WTC11 (cell line): ENCODE measurements at regions not wholly inside any gene's neighbourhood (a gene's known extent, or its start where the extent isn't known, plus 50 kb on each side); places are given as distances from the start of the nearest gene placed in this dataset.

Experiments
- ATAC-seq: fragments of 200-7000 bp; cut with Tn5 transposase; 2 replicates; pipeline ENCODE4 v1.10.0; 2021; ENCODE audit warnings: mild to moderate bottlenecking, moderate library complexity
- CTCF ChIA-PET: fragments of 300-600 bp; sonication (Branson Sonifier 250); formaldehyde crosslinking; loops from one replicate; lab custom pipeline; 2021; ENCODE audit warnings: antibody characterized with exemption; lab: Charles Lee
- POLR2A ChIA-PET: fragments of 350-600 bp; sonication (Branson Sonifier 250); formaldehyde crosslinking; loops from one replicate; lab custom pipeline; 2021; ENCODE audit warnings: antibody characterized with exemption; lab: Charles Lee
- DNase-seq: peaks from one replicate; pipeline ENCODE4 v3.0.0; 2021; ENCODE audit warnings: low spot score
- H3K27ac Mint-ChIP-seq: 2 replicates; pipeline ENCODE4 v1.8.0; 2021; ENCODE audit warnings: mixed read lengths
- H3K27me3 Mint-ChIP-seq: 2 replicates; pipeline ENCODE4 v1.8.0; 2021; ENCODE audit warnings: low read depth, mild to moderate bottlenecking, moderate library complexity, mixed read lengths
- H3K36me3 Mint-ChIP-seq: 2 replicates; pipeline ENCODE4 v1.8.0; 2021; ENCODE audit warnings: mixed read lengths
- H3K4me1 Mint-ChIP-seq: 2 replicates; pipeline ENCODE4 v1.8.0; 2022; ENCODE audit warnings: mixed read lengths
- H3K4me3 Mint-ChIP-seq: 2 replicates; pipeline ENCODE4 v1.8.0; 2021; ENCODE audit warnings: mild to moderate bottlenecking, moderate library complexity, mixed read lengths
- H3K9me3 Mint-ChIP-seq: 2 replicates; pipeline ENCODE4 v1.8.0; 2021; ENCODE audit warnings: mixed read lengths
- ATF6 ChIP-seq: sonication (generic); formaldehyde crosslinking; IDR thresholded peaks from 2 replicates; pipeline ENCODE4 v1.8.1; 2023; ENCODE audit warnings: mild to moderate bottlenecking, missing genetic modification reagents
- CBFB ChIP-seq: sonication (generic); formaldehyde crosslinking; IDR thresholded peaks from 2 replicates; pipeline ENCODE4 v1.8.1; 2022; ENCODE audit warnings: mild to moderate bottlenecking, low read depth, missing genetic modification reagents
- CREB1 ChIP-seq: sonication (generic); formaldehyde crosslinking; IDR thresholded peaks from 2 replicates; pipeline ENCODE4 v1.8.0; 2023; ENCODE audit warnings: mild to moderate bottlenecking, missing genetic modification reagents
- ERG ChIP-seq: fragments of 250-450 bp; sonication (Bioruptor Pico); IDR thresholded peaks from 2 replicates; pipeline ENCODE4 v1.8.0; 2021; ENCODE audit warnings: mild to moderate bottlenecking
- GTF2I ChIP-seq: fragments of 250-450 bp; sonication (Bioruptor Pico); conservative IDR thresholded peaks from 2 replicates; pipeline ENCODE4 v1.4.0; 2021; ENCODE audit warnings: mild to moderate bottlenecking
- JUN ChIP-seq: sonication (generic); formaldehyde crosslinking; IDR thresholded peaks from 2 replicates; pipeline ENCODE4 v1.8.0; 2023; ENCODE audit warnings: mild to moderate bottlenecking, missing genetic modification reagents
- PREB ChIP-seq: sonication (generic); formaldehyde crosslinking; IDR thresholded peaks from 2 replicates; pipeline ENCODE4 v1.8.1; 2022; ENCODE audit warnings: mild to moderate bottlenecking, missing genetic modification reagents, moderate library complexity, borderline replicate concordance
- SMAD3 ChIP-seq: sonication (generic); formaldehyde crosslinking; IDR thresholded peaks from 2 replicates; pipeline ENCODE4 v1.8.0; 2022; ENCODE audit warnings: missing genetic modification reagents, mild to moderate bottlenecking, borderline replicate concordance
- SMAD4 ChIP-seq: sonication (generic); formaldehyde crosslinking; IDR thresholded peaks from 2 replicates; pipeline ENCODE4 v1.8.0; 2022; ENCODE audit warnings: mild to moderate bottlenecking, missing genetic modification reagents
- SP1 ChIP-seq: sonication (generic); formaldehyde crosslinking; conservative IDR thresholded peaks from 2 replicates; pipeline ENCODE4 v1.8.1; 2022; ENCODE audit warnings: missing genetic modification reagents
- TEAD4 ChIP-seq: sonication (generic); formaldehyde crosslinking; IDR thresholded peaks from 2 replicates; pipeline ENCODE4 v1.8.0; 2022; ENCODE audit warnings: mild to moderate bottlenecking, missing genetic modification reagents
- TP53 ChIP-seq: sonication (generic); formaldehyde crosslinking; IDR thresholded peaks from 2 replicates; pipeline ENCODE4 v1.8.1; 2023; ENCODE audit warnings: mild to moderate bottlenecking, missing genetic modification reagents
- ZBTB43 ChIP-seq: sonication (generic); formaldehyde crosslinking; IDR thresholded peaks from 2 replicates; pipeline ENCODE4 v1.8.1; 2023; ENCODE audit warnings: mild to moderate bottlenecking, missing genetic modification reagents
- ZNF317 ChIP-seq: sonication (generic); formaldehyde crosslinking; IDR thresholded peaks from 2 replicates; pipeline ENCODE4 v1.8.1; 2023; ENCODE audit warnings: low read depth, mild to moderate bottlenecking, moderate library complexity, missing genetic modification reagents, borderline replicate concordance
- TF ChIP-seq, protein P1 (sequence below): sonication (generic); formaldehyde crosslinking; IDR thresholded peaks from 2 replicates; pipeline ENCODE4 v1.8.1; 2022; ENCODE audit warnings: mild to moderate bottlenecking, moderate library complexity, missing genetic modification reagents
- TF ChIP-seq, protein P2 (sequence below): fragments of 250-450 bp; sonication (Bioruptor Pico); conservative IDR thresholded peaks from 2 replicates; pipeline ENCODE4 v1.9.0; 2021; ENCODE audit warnings: mild to moderate bottlenecking

- POLR2A ChIA-PET, result no interaction called here
- H3K27me3 Mint-ChIP-seq, result no peaks in the 10 kb centered on the region
- DNase-seq, result no peak
These were observed 232.1 kb downstream of the MAN2A1 start for GRCh38 chr5:109921735-109922380.

DNA sequence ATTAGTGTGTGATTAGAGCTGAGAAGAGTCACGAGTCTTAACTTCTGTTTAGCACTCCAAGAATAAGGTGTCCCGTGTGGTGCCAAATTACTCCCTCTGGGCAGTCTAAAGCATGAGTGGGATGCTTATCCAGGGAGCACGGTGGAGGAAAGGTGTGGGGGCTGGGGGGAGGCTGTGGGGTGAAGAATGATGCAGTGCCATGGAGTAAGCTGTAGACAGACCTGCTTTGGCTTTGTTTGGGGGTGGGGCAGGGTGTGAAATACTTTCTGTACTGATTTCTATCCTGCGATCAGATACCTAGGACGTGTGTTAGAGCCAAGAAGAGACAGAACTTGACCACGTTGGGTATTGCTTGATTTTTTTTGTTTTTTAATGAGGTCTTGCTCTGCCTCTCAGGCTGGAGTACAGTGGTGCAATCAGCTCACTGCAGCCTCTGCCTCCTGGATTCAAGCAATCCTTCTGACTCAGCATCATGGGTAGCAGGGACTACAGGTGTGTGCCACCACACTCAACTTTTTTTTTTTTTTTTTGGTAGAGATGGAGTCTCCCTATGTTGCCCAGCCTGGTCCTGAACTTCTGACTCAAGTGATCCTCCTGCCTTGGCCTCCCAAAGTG, 232.8 kb downstream of the MAN2A1 start:
- no peaks in the 10 kb centered on the region for H3K9me3 Mint-ChIP-seq
- ATAC-seq, result no peak
- POLR2A ChIA-PET, result no interaction called here

More at GRCh38 chr5:109921735-109922380, 232.1 kb downstream of the MAN2A1 start:
- CTCF ChIA-PET, result no interaction called here
- Mint-ChIP-seq H3K4me3 (no peak overlapping the region), H3K9me3 (no peaks in the 10 kb centered on the region), H3K36me3 (no peaks in the 10 kb centered on the region), H3K27ac (no peak overlapping the region)
- no peak for ATAC-seq
- TF ChIP-seq TP53 (CRISPR knock-in tag), result no peak
- TF ChIP-seq, all 79 proteins: peak for 0
- peaks cover 9% of the 10 kb centered on the region for H3K4me1 Mint-ChIP-seq

GRCh38 chr5:109923205-109923604, 233.5 kb downstream of the MAN2A1 start:
- TF ChIP-seq, protein P1, sequence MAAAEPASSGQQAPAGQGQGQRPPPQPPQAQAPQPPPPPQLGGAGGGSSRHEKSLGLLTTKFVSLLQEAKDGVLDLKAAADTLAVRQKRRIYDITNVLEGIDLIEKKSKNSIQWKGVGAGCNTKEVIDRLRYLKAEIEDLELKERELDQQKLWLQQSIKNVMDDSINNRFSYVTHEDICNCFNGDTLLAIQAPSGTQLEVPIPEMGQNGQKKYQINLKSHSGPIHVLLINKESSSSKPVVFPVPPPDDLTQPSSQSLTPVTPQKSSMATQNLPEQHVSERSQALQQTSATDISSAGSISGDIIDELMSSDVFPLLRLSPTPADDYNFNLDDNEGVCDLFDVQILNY, result no peak
- TF ChIP-seq ZBTB43 (CRISPR knock-in tag), result no peak
- TF ChIP-seq JUN (CRISPR knock-in tag), result no peak
- no peak for TF ChIP-seq SP1
- TF ChIP-seq ATF6, result no peak
- no peak for TF ChIP-seq ZNF317 (CRISPR knock-in tag)
- TF ChIP-seq SMAD3 (CRISPR knock-in tag), result no peak
- no peak for TF ChIP-seq SMAD4
- no peak for TF ChIP-seq TEAD4 (CRISPR knock-in tag)
- TF ChIP-seq ERG (CRISPR knock-in tag), result no peak
- TF ChIP-seq PREB (CRISPR knock-in tag), result no peak
- TF ChIP-seq CBFB (CRISPR knock-in tag), result no peak
- TF ChIP-seq, protein P2, sequence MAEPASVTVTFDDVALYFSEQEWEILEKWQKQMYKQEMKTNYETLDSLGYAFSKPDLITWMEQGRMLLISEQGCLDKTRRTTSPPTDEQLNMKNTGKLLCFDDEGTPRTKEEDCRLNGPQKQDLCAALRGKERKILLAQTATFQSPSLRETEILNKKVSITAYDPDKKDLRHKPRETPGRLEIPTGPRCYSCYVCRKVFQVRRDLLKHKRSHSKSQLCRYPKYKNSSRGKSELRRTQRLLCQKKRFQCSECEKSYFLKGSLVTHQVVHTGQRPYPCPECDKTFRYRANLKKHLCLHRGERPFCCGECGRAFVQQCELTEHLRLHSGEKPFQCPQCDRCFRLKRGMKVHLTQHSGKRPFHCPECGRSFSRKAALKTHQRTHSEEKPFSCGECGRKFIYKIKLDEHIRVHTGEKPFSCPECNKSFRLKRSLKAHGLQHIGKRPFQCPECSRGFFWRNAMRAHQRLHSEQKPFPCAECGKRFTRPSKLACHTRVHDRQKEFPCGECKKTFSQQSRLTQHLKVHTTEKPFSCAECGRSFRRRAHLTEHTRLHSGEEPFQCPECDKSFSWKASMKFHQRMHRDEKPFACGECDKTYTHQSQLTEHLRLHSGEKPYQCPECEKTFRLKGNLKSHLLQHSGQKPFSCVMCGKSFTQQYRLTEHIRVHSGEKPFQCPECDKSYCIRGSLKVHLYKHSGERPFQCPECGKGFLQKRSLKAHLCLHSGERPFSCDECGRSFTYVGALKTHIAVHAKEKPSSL, result no peak
- TF ChIP-seq CREB1 (CRISPR knock-in tag), result no peak
- ChIA-PET POLR2A (no interaction called here), CTCF (no interaction called here)
- Mint-ChIP-seq H3K4me1 (peaks cover 15% of the 10 kb centered on the region), H3K4me3 (no peak overlapping the region), H3K36me3 (no peaks in the 10 kb centered on the region), H3K9me3 (no peaks in the 10 kb centered on the region), H3K27me3 (no peaks in the 10 kb centered on the region), H3K27ac (no peak overlapping the region)
- DNase-seq (no peak), ATAC-seq (peak; percentile 43)

More for the DNA sequence above, 232.8 kb downstream of the MAN2A1 start:
- Mint-ChIP-seq H3K36me3 (no peaks in the 10 kb centered on the region), H3K27ac (no peak overlapping the region), H3K4me1 (peaks cover 14% of the 10 kb centered on the region), H3K27me3 (no peaks in the 10 kb centered on the region), H3K4me3 (no peak overlapping the region)
- CTCF ChIA-PET, result no interaction called here
- no peak for DNase-seq
- TF ChIP-seq GTF2I, result no peak
